Activated CD4-positive, alpha-beta T cell treated with anti-CD3 and anti-CD28 coated beads, Interleukin-2, amount 50 U/mL, for 24 hours (primary cell): ENCODE measurements at regions not wholly inside any gene's neighbourhood (a gene's known extent, or its start where the extent isn't known, plus 50 kb on each side); places are given as distances from the start of the nearest gene placed in this dataset.

Experiments
- DNase-seq, 2 donors: peaks; one replicate each; pipeline ENCODE4 v3.0.0-alpha.2; 2020; ENCODE audit warnings: low read depth in 1 of 2, low spot score in 1 of 2

DNA sequence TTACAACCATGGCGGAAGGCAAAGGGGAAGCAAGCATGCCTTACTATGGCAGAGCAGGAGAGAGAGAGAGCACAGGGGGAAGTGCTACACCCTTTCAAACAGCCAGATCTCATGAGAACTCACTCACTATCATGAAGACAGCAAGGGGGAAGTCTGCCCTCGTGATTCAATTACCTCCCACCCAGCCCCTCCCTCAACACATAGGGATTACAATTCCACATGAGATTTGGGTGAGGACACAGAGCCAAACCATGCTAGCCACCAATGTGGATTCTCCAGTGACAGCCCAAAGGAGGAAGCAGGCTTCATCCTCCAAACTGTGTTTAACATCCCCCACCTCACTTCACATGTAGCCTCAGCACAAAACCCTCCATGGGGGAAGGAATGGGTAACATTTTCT is 563.7 kb downstream of the CDK5RAP2 start:
- DNase-seq, result no peak

DNA sequence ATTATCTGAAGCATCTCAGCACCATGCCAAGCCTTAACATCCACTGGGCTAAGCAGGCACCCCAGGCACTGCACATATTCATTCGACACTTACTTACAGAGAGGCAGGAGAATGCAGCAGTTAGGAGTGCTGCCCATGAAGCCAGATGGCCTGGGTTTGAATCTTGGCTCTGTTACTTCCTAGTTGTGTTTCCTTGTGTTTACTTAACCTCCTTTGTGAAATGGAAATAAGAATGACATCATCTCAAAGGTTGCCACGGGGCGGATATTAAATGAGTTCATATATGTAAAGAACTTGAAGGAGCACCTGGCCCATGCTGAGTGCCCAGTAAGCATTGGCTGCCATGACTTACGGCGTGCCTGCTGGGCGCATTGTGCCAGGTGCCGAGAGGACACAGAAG is 565.2 kb downstream of the CDK5RAP2 start:
- no peak for DNase-seq

DNA sequence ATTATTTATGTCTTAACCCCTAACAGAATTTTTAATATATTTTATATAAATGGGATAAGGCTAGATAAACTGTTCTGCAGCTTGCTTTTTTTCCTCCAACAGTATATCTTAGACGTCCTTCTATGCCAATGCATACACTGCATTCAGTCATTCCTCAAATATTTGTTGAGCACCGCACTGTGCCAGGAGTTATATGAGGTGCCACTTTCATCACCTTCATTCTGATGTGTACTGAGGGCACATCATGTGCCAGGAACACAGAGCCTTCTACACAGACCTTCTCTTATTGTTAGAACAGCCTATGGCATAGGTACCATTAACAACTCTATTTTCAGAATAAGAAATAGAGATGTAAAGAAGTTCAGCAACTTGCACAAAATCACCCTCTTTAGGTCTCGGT is 570.1 kb downstream of the CDK5RAP2 start:
- DNase-seq, result no peak

DNA sequence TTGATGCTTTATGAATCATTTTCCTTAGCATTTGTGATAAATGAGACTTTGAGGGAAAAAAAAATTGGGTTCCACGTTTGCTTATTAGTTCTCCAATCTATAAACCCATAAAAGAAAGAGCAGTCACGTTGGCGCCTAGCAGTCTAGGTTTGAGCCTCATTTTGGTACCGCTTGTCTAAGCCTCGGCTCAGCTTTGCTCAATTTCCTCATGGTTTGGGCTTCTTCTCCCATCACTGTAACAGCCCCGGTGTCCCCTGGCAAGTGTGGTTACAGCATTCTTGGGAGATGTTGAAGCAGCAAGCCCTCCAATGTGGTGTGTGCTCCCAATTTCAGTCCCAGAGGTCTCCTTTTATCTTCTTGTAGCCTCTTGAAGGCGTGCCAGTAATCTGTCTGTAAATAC is 578.4 kb downstream of the CDK5RAP2 start:
- no peak for DNase-seq

DNA sequence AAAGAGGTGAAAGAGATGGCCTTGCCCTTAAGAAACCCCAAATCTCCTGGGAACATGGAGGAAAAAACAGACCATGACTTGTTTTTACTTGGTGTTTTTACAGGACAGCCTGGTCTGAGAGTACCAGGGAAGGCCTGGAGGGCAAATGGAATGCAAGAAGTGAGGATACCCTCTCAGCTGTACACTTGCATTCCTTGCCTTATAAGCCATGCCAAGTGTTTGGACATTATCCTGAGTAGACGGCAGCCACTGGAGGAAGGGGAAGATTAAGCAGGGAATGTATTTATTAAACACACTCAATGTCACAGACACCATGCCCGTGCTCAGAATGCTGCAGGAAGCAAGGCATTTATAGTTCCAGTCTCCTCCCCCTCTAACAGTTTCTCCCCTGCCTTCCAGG is 581.4 kb downstream of the CDK5RAP2 start:
- DNase-seq, result no peak

DNA sequence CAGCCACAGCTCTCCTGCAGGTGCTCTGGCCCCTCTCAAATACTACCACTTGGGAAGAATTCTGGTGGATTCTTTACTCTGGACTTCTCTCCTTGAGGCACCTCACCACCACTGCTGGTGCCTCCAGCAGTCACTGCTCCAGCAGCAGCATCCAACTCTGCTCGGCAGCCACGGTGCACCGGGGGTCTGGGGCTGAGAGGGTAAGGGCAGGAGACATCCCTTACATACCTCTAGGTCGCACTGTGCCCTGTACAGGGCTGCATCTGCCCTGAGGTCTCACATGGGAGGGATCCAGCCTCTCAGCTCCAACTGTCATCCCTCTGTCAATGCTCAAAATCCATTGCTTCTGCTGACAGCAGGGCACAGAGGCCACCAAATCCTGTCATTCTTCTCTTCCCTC is 588.2 kb downstream of the CDK5RAP2 start:
- no peak for DNase-seq

DNA sequence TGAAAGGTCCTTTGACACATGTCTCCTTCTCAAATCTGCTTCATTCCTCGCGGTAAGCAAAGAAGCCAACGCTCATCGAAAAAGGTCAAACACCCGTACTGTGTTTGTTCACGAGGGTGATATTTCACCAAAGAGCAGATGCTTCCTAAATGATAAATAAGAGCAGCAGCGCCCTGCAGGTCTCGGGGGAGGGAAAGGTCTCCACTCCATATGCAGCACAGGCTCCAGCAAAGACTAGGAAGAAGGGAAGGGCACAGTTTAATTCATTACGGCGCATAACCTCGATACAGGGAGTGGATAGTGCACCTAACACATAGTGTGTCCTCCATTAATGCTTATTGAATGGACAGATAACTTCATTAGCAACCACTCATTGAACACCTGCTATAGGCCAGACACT is 593.3 kb downstream of the CDK5RAP2 start:
- DNase-seq, result no peak

DNA sequence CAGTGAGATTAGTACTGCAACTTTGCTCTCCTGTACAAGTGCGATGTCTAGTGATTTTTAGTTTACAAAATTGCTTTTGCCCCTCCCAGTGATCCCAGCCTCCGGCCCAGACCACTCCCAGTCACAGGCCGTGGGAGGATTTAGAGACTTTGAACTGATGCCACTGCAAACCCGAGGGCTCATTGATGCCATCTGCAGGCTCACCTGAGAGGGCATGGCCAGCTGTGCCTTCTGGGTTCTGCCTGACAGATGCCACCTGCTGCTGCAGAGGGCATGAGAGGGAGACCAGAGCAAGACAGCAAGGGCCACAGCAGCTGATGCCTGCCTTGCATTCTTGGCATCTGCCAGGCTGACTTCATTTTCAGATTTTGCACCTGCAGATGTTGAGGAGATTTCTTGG is 593.8 kb downstream of the CDK5RAP2 start:
- no peak for DNase-seq

DNA sequence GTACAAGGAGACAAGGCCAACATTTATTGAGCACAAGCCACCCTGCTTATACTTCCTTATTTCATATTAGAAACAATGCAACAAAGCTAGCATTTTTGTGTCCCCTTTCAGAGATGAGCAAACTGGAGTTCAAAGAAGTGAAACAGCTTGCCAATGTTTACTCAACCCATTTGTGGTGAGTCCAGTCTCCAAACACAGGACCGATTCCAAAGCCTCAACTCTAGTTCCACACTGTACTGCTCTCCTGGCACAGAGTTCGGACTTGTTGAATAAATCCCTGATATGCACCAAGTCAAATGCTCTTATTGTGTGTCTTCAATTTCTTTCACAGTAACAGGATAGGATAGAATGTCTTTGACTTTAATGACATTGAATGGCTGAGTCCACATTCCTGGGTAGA is 604.8 kb upstream of the BRINP1 start:
- DNase-seq, result no peak

DNA sequence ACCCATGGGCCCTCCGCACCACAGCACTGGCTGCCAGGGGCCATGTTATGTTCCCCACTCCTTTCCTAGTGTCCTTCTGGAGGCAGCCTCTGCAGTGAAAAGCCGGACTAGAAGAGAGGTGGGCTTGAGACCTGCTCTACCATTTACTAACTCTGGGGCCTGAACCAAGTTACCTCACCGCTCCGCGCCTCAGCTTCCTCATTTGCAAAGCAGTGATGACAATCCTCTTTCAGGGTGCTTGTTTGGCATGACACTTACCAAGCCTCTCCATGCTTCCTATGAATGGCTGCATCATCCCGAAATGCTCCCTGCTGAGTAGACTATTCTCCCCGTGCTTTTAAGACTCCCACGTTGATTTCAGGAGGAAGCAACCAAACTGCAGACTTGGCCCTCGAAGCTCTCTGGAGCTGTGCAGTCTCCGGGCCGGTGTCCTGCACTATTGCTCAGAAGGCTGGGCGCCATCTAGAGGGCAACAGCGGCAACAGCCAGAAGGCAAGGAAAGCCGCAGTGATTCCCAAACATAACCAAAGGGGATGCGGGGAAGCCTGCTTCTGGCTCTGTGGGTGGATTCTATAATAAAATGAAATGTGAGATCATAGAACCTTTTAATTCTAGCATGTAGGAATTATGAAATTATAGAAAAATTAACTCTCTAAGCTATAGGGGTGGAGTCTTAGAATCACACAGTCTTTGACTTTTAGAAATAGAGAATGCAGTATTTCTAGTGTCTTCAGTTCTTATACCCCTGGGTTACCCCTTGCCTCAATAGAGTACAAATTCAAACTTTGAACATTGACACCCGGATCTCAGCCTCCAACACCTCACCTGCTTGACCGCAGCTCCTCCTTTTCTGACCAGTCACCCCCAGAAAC is 599.8 kb upstream of the BRINP1 start:
- peak in 1 of 2 donors; percentile 19 for DNase-seq

DNA sequence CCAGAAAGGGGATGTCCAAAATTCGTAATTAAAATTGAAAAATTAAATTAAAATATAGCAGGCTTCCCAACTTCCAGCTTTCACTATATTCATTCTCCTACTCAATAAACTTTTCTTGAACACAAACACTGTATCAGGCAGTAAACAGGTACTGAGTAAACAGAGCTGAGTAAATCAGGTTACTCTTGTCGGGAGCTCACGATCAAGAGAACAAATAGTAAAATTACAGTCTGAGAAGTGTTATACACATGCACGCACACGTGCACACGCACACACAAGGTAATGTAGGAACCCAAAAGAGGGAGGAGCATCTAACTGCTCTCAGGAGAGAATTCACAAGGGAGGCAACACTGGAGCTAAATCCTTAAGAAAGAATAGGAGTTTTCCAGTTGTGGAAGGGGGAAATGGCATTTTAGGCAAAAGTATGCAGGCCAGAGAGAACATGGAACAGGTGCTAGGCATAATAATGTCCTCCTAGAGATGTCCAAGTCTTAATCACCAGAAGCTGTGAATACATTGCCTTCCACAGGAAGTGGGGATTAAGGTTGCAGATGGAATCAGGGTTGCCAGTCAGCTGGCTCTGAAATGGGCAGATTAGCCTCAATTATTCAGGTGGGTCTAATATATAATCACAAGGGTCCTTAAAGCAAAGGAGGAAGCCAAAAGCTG is 598.8 kb upstream of the BRINP1 start:
- no peak for DNase-seq

DNA sequence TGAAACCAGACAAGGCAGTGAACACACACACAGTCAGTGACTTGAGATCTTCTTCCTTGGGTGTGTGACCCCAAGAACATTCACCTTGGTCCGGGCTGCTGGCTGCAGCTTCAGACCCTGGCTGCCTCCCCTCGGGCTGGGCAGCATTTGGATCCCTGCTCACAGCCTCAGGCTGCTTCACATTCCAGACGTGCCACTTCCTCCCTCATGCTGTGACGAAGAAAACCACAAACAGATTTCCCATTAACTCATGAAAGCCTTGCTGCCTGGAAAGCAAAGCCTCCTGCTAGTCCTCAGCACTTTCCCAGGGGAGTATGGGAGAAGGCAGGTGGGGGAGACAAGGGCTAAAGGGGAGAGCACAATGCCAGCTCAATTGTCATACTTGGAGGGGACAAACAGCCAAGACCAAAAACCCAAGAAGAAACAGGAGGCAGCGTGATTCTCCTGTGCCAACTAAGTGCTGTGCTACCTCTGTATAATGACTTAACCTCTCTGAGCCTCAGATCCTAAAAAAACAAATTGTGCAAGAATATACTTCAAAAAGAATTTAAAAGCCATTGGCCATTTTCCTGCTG is 594.6 kb upstream of the BRINP1 start:
- no peak for DNase-seq

DNA sequence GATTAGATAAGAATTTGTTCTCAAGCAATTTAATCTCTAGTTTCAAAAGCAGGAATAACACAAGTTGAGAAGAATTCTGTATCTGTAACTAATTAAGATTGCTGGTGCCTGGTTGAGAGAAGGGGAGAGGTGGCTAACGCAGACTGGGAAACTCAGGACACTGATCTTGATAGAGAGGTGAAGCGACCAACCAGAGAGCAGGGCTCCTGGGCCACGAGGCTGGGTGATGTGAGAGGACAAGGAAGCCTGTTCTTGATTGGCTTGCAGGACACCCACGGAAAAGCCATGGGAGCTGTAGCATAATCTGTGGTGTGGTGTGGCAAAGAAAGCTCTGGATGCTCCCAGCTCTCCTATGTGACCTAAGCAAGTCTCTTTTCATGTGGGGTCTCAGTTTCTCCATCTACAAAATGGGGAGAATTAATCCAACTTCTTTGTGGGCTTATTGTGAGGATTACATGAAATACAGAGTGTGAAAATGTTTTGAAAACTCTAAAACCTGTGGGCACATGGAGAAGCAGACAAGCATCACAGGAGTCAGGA is 594.1 kb upstream of the BRINP1 start:
- DNase-seq, result no peak

DNA sequence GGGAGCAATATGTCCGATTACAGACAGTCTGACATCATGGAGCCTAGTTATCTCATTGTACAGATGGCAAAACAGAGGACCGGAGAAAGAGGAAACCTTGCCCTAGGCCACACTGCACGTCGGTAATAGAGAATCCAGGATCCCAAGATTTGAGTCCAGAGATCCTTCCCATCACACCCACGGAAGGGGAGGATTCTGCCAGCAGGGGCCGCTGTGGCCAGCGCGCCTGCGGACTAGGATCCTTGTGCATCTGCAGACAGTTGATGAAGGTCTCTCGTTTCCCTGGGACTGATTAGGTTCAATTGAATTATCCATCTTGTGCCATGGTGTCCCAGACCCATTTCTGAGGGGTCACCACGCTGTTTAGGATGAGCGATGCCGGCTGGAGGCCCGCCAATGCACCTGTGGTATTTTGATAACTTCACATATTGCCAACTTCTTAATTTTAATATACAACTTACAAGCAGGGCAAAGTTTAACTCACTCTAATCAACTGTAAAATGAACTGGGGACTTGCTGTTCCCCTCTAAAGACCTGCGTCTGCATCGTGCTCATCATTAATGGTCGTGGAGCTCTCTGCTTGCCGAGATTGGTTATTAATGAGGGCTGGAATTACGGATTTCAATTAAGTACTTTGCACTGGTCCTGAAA is 592.7 kb upstream of the BRINP1 start:
- DNase-seq, result no peak

DNA sequence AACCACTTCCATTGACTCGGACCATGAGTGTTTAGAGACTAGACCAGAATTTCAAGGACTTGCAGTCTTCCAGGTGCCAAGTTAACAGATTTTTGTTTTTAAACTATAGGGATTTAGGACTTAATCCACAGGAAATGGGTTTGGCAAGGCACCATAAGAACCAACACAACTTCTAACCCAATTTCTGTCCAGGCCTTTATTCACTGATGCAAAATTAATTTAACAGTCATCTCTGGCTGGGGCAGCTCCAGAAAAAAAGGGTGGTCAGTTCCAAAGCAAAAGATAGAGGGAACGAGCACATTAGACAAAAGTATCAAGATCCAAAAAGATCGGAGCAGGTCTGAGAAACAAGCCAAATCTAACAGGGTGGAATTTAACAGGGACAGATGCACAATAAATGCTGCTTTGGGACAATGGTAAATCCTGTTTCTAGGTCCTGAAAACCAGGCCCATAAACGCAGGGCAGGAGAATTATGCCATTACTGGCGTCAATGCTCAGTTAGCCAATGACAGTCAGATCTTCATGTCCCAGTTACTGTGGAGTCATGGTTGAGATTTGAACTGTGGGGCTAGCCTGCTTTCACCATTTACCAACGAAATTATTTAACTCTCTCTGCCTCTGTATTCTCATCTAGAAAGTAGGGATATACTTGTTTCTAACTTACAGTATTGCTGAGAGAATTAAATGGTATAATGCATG is 590.8 kb upstream of the BRINP1 start:
- no peak for DNase-seq

DNA sequence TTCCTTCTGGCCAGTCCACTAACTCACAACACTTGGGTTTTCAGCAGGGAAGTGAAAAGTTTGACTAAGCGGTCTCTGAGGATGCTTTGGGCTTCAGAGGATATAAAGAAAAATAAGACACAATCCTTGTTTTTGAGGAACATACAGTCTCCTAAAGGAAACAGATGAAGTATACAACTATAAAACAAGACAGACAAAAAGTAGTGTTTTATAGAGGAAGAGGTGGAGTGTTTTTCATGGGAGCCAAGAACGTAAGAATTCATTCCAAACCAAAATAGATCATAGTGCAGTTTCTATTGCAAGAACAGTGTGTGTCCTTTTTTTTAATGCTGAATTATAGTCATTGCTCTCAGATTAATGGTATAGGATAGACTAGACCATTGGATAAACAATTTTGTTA is 586.9 kb upstream of the BRINP1 start:
- no peak for DNase-seq

DNA sequence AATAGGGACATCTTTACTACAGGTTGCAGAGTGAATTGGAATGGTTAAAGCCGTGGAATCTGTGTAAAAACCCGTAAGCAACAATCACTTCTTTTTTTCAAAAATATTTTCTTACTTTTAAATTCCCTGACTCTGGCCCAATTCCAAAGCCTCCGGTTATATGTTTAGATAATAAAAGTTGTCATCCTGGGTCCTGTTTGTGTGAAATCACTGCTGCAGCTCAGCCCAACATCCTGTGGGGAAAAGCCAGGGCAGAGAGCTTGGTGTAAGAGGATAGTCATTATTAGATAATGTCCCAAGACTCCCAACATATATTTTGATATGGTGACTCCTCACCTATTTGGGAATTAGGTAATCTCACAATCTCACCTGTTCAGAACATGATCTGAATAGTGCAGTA is 586.0 kb upstream of the BRINP1 start:
- no peak for DNase-seq

DNA sequence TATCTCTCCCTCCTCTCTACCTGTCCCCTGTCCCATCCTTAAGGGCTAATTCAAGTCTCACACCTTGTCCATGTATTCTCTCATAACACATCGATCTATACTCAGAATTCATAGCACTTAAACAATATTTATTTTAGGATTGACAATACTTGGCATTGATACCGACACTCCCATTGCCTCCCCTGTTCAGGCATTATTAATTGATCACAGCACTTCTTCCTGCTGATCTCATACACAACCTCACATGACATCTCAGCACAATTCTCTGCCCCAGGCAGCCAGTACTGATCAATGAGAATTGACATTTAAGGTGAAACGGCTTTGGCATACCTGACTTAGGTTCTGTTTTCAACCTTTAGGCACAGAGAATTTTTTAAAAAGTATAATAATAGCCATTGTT is 582.4 kb upstream of the BRINP1 start:
- no peak for DNase-seq

DNA sequence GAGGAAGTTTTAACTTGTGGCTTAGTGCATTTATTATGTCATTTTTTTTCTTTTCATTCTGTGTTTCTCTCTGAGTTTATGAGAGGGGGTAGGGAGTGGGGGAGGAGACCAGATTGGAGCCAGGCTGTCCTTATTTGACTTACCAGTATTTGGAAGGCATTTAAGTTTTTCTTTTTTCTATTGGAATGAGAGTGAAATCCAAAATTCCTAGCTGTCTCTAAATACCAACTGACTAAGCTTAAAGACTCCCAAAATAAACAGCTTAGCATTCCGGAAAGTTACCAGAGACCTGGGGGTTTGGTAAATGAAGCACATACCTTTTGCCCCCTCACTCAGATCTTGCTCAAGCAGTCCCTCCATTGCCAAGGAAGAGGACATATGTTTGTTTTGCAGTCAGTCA is 581.9 kb upstream of the BRINP1 start:
- no peak for DNase-seq

DNA sequence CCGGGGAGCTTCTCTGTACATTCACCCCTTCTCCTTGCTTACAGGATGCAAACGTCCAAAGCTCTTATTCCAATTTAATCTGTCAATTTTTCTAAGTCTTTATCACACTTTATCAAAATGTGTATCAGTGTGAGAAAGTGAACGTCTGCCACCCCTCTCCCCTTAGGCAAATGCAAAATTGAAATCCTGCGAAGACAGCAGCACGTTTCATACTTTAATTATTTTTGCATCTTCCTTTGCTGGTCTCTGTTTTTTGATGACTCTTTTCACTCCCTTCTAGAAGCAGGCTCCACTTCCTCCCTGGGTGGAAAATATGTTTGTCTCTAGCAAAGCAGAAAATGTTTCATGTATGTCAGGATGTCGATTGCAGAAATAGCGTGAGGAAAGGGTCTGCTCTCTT is 576.5 kb upstream of the BRINP1 start:
- no peak for DNase-seq

DNA sequence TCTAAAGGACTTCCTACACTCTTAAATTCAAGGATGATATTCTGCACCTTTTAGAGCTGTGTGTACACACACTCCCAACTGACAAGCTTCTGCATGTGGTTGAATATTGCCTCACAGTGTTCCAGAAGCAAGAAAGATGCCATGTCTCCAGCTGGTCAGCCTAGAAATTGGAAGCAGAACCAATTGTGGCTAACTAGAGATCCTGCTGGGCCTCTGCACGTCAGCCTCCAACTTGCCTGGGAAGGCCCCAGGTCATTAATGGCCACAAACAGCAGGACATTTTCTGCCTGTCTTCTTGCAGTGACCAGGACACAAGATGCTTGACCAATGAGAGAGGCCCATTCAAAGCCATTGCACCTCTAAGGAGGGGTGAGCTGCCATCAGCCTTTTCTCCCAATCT is 571.9 kb upstream of the BRINP1 start:
- DNase-seq, result no peak
